Smooth muscle cell (in vitro differentiated cells): ENCODE measurements at regions not wholly inside any gene's neighbourhood (a gene's known extent, or its start where the extent isn't known, plus 50 kb on each side); places are given as distances from the start of the nearest gene placed in this dataset.

Experiments used
- DNase-seq: peaks from one replicate; lab custom pipeline; 2025; ENCODE audit not compliant: unreplicated experiment; lab: John Stamatoyannopoulos, UW
- H2AFZ ChIP-seq: fragments of 200-600 bp; sonication (generic); 2 replicates; pipeline ENCODE4 v1.6.0; 2016; ENCODE audit warnings: antibody characterized with exemption, low read depth, mild to moderate bottlenecking
- H3F3A ChIP-seq: fragments of 200-600 bp; sonication (generic); 2 replicates; pipeline ENCODE4 v1.6.0; 2017; ENCODE audit warnings: antibody characterized with exemption, low read depth
- H3K27ac ChIP-seq: fragments of 200-600 bp; sonication (generic); 2 replicates; pipeline ENCODE4 v1.5.1; 2016; ENCODE audit warnings: low read depth, mild to moderate bottlenecking
- H3K27me3 ChIP-seq: fragments of 200-600 bp; sonication (generic); 2 replicates; pipeline ENCODE4 v1.6.1; 2016; ENCODE audit warnings: low read depth, mild to moderate bottlenecking
- H3K36me3 ChIP-seq: fragments of 200-600 bp; sonication (generic); 2 replicates; pipeline ENCODE4 v1.5.1; 2016; ENCODE audit warnings: low read depth
- H3K4me1 ChIP-seq: fragments of 200-600 bp; sonication (generic); 2 replicates; pipeline ENCODE4 v1.5.1; 2016; ENCODE audit warnings: low read depth
- H3K4me2 ChIP-seq: fragments of 200-600 bp; sonication (generic); 2 replicates; pipeline ENCODE4 v1.6.0; 2016; ENCODE audit warnings: mild to moderate bottlenecking
- H3K4me3 ChIP-seq: fragments of 200-600 bp; sonication (generic); 2 replicates; pipeline ENCODE4 v1.5.1; 2016; ENCODE audit warnings: mild to moderate bottlenecking
- H3K79me2 ChIP-seq: fragments of 200-600 bp; sonication (generic); 2 replicates; pipeline ENCODE4 v1.6.0; 2016; ENCODE audit warnings: low read depth, mild to moderate bottlenecking
- H3K9ac ChIP-seq: fragments of 200-600 bp; sonication (generic); 2 replicates; pipeline ENCODE4 v1.6.0; 2016; ENCODE audit warnings: low read depth
- H3K9me3 ChIP-seq: fragments of 200-600 bp; sonication (generic); replicated peaks from 2 replicates; pipeline ENCODE4 v1.5.1; 2016; ENCODE audit warnings: low read depth
- H4K20me1 ChIP-seq: fragments of 200-600 bp; sonication (generic); 2 replicates; pipeline ENCODE4 v1.6.0; 2016; ENCODE audit warnings: low read depth
- WGBS: methylation state at CpG from one replicate; pipeline ENCODE4 v1.1.7; 2016; ENCODE audit warnings: low lambda C conversion rate; 5-methylcytosine and 5-hydroxymethylcytosine counted together
- TF ChIP-seq, protein P1 (sequence below): fragments of 200-600 bp; sonication (generic); IDR thresholded peaks from 2 replicates; pipeline ENCODE4 v1.5.1; 2017; ENCODE audit warnings: borderline replicate concordance, mild to moderate bottlenecking, antibody characterized with exemption; ENCODE audit not compliant: insufficient read depth, poor library complexity, severe bottlenecking

DNA sequence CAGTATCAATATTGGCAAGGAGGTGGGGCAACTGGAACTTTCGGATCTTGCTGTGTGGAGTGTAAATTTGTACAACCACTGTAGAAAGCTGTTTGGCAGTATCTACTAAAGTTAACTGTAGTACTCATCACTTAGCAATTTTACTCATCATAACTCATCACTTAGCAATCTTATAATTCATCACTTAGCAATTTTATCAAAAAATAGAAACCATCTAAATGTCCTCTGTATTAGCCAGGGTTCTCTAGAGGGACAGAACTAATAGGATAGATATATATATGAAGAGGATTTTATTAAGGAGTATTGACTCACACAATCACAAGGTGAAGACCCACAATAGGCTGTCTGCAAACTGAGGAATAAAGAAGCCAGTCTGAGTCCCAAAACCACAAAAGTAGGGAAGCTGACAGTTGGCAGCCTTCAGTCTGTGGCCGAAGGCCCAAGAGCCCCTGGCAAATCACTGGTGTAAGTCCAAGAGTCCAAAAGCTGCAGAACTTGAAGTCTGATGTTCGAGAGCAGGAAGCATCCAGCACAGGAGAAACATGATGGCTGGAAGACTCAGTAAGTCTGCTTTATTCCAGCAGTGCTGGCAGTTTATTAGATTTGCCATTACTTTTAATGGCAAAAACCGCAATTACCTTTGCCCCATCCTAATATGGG lies 92.9 kb upstream of the USP47 start:
- Histone ChIP-seq H3K27ac (no peak overlapping the region), H3K79me2 (no peaks in the 10 kb centered on the region), H3K4me2 (no peak overlapping the region), H2AFZ (no peak overlapping the region), H3K9ac (no peak overlapping the region), H3K36me3 (no peaks in the 10 kb centered on the region), H3F3A (no peaks in the 10 kb centered on the region), H3K9me3 (no peaks in the 10 kb centered on the region), H3K4me1 (no peaks in the 10 kb centered on the region), H3K4me3 (no peak overlapping the region), H4K20me1 (no peaks in the 10 kb centered on the region), H3K27me3 (no peaks in the 10 kb centered on the region)
- TF ChIP-seq, protein P1, sequence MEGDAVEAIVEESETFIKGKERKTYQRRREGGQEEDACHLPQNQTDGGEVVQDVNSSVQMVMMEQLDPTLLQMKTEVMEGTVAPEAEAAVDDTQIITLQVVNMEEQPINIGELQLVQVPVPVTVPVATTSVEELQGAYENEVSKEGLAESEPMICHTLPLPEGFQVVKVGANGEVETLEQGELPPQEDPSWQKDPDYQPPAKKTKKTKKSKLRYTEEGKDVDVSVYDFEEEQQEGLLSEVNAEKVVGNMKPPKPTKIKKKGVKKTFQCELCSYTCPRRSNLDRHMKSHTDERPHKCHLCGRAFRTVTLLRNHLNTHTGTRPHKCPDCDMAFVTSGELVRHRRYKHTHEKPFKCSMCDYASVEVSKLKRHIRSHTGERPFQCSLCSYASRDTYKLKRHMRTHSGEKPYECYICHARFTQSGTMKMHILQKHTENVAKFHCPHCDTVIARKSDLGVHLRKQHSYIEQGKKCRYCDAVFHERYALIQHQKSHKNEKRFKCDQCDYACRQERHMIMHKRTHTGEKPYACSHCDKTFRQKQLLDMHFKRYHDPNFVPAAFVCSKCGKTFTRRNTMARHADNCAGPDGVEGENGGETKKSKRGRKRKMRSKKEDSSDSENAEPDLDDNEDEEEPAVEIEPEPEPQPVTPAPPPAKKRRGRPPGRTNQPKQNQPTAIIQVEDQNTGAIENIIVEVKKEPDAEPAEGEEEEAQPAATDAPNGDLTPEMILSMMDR: no peak
- no peak for DNase-seq
- WGBS: 84% methylated on average over 4 of the region's 4 CpGs

DNA sequence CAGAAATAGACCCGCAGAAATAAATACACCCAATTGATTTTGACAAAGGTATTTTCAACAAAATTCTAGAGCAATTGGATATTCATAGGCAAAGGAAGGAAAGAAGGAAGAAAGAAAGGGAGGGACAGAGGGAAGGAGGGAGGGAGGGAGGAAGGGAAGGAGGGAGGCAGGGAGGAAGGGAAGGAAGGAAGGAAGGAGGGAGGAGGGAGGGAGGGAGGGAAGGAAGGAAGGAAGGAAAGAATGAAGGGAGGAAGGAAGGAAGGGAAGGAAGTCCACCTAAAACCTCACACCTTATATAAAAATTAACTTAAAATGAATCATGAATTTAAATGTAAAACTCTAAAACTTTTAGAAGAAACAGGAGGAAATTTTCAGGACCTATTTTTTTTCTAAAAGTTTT lies 94.2 kb upstream of the USP47 start:
- Histone ChIP-seq H3F3A (no peaks in the 10 kb centered on the region), H3K4me1 (no peaks in the 10 kb centered on the region)
- 94% methylated on average over 1 of the region's 1 CpG for WGBS

DNA sequence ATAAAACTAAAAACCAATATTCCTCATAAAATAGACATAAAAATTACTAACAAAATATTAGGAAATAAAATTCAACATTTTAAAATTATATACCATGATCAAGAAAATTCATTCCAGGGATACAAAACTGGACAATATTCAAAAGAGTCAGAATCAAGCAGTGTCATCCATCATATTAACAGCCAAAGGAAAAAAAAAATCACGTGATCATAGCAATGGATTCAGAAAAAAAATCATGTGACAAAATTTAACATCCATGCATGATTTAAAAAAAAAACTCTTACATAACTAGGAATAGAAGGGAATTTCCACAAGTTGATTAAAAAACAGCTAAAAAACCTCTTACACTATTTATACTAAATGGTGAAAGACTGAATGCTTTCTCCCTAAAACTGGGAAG lies 95.3 kb upstream of the USP47 start:
- WGBS: 89% methylated on average over 1 of the region's 1 CpG
- no peaks in the 10 kb centered on the region for H3K79me2 ChIP-seq
- H3K4me2 ChIP-seq: no peak overlapping the region
- H4K20me1 ChIP-seq: no peaks in the 10 kb centered on the region
- H3K27me3 ChIP-seq: no peaks in the 10 kb centered on the region
- no peaks in the 10 kb centered on the region for H3F3A ChIP-seq
- TF ChIP-seq, protein P1: no peak
- DNase-seq: no peak
- H3K4me3 ChIP-seq: no peak overlapping the region
- no peaks in the 10 kb centered on the region for H3K4me1 ChIP-seq
- H3K27ac ChIP-seq: no peak overlapping the region
- H3K9ac ChIP-seq: no peak overlapping the region
- no peaks in the 10 kb centered on the region for H3K36me3 ChIP-seq
- H2AFZ ChIP-seq: no peak overlapping the region
- H3K9me3 ChIP-seq: no peaks in the 10 kb centered on the region

More for the DNA sequence above, 94.2 kb upstream of the USP47 start:
- no peaks in the 10 kb centered on the region for H4K20me1 ChIP-seq
- H3K9me3 ChIP-seq: no peaks in the 10 kb centered on the region
- TF ChIP-seq, protein P1: no peak
- H3K27me3 ChIP-seq: no peaks in the 10 kb centered on the region
- no peak overlapping the region for H3K4me3 ChIP-seq
- H3K4me2 ChIP-seq: no peak overlapping the region
- H3K36me3 ChIP-seq: no peaks in the 10 kb centered on the region
- no peaks in the 10 kb centered on the region for H3K79me2 ChIP-seq
- no peak overlapping the region for H2AFZ ChIP-seq
- H3K27ac ChIP-seq: no peak overlapping the region
- no peak for DNase-seq
- no peak overlapping the region for H3K9ac ChIP-seq

GRCh38 chr11:11743216-11743615 lies 98.6 kb upstream of the USP47 start:
- Histone ChIP-seq H3K27me3 (no peaks in the 10 kb centered on the region), H3K4me3 (no peak overlapping the region), H3K79me2 (no peaks in the 10 kb centered on the region), H3K9ac (no peak overlapping the region), H3K27ac (no peak overlapping the region), H3K36me3 (no peaks in the 10 kb centered on the region), H4K20me1 (no peaks in the 10 kb centered on the region), H3K9me3 (no peaks in the 10 kb centered on the region), H3F3A (no peaks in the 10 kb centered on the region), H3K4me1 (no peaks in the 10 kb centered on the region), H3K4me2 (no peak overlapping the region), H2AFZ (no peak overlapping the region)
- TF ChIP-seq, protein P1: no peak
- no peak for DNase-seq
- 97% methylated on average over 3 of the region's 3 CpGs for WGBS
